ENCODE measurements at regions not wholly inside any gene's neighbourhood (a gene's known extent, or its start where the extent isn't known, plus 50 kb on each side); places are given as distances from the start of the nearest gene placed in this dataset.

GRCh38 chr6:126761854-126762253 lies 356.6 kb upstream of the RSPO3 start:
- no peak for TF ChIP-seq CTCF (conservative IDR thresholded peaks at IDR 0.05; ENCODE audit: low read depth in 2 of 2)
- no peak for TF ChIP-seq JUNB (IDR thresholded peaks at IDR 0.05; ENCODE audit: unreplicated experiment)
